HepG2 (cell line): ENCODE measurements at regions not wholly inside any gene's neighbourhood (a gene's known extent, or its start where the extent isn't known, plus 50 kb on each side); places are given as distances from the start of the nearest gene placed in this dataset.

ENCODE experiments used
- ATF7-NPFF ChIP-seq: sonication (generic); formaldehyde crosslinking; IDR thresholded peaks from 2 replicates; pipeline ENCODE4 v1.8.1; 2023; ENCODE audit warnings: mild to moderate bottlenecking, low read depth, missing genetic modification reagents, moderate library complexity
- CBFB ChIP-seq: sonication (generic); formaldehyde crosslinking; IDR thresholded peaks from 2 replicates; pipeline ENCODE4 v1.4.0; 2020; ENCODE audit warnings: missing genetic modification reagents
- FOSL2 ChIP-seq: sonication (generic); formaldehyde crosslinking; IDR thresholded peaks from 2 replicates; pipeline ENCODE4 v1.4.0; 2020; ENCODE audit warnings: missing genetic modification reagents
- FOXK1 ChIP-seq: sonication (generic); formaldehyde crosslinking; IDR thresholded peaks from 2 replicates; pipeline ENCODE4 v1.4.0; 2020; ENCODE audit warnings: low read depth, missing genetic modification reagents, borderline replicate concordance
- GZF1 ChIP-seq: sonication (generic); formaldehyde crosslinking; IDR thresholded peaks from 2 replicates; pipeline ENCODE4 v1.5.1; 2020; ENCODE audit warnings: mild to moderate bottlenecking, missing genetic modification reagents
- KLF6 ChIP-seq: IDR thresholded peaks from 2 replicates; pipeline ENCODE4 v1.8.0; 2016; ENCODE audit warnings: missing biosample characterization, missing genetic modification reagents
- NFKBIZ ChIP-seq: IDR thresholded peaks from 2 replicates; pipeline ENCODE4 v1.6.1; 2018; ENCODE audit warnings: missing genetic modification reagents, missing compliant biosample characterization
- PPARG ChIP-seq: conservative IDR thresholded peaks from 2 replicates; pipeline ENCODE4 v1.6.1; 2016; ENCODE audit warnings: missing biosample characterization, missing genetic modification reagents
- RFXAP ChIP-seq: sonication (generic); formaldehyde crosslinking; IDR thresholded peaks from 2 replicates; pipeline ENCODE4 v1.4.0; 2020; ENCODE audit warnings: missing genetic modification reagents, borderline replicate concordance
- SOX13 ChIP-seq, 3 experiments: fragments of 450-650 bp in 1 of 3; sonication (generic) in 1 of 3; formaldehyde crosslinking in 1 of 3; IDR thresholded peaks in 2 of 3; conservative IDR thresholded peaks in 1 of 3; 2 replicates each; pipeline versions ENCODE4 v1.5.0 to v1.6.1; 2016 to 2020; ENCODE audit warnings: antibody characterized with exemption in 1 of 3, mild to moderate bottlenecking in 1 of 3, missing compliant biosample characterization in 1 of 3, missing genetic modification reagents in 1 of 3, moderate library complexity in 1 of 3
- SSRP1 ChIP-seq: IDR thresholded peaks from 2 replicates; pipeline ENCODE4 v1.6.1; 2016; ENCODE audit warnings: control low read depth
- THAP11 ChIP-seq: IDR thresholded peaks from 2 replicates; pipeline ENCODE4 v1.6.1; 2016; ENCODE audit warnings: missing biosample characterization, missing genetic modification reagents
- ZNF160 ChIP-seq: sonication (generic); formaldehyde crosslinking; IDR thresholded peaks from 2 replicates; pipeline ENCODE4 v1.8.0; 2022; ENCODE audit warnings: mild to moderate bottlenecking, inconsistent platforms, missing genetic modification reagents
- ZNF225 ChIP-seq: sonication (generic); formaldehyde crosslinking; IDR thresholded peaks from 2 replicates; pipeline ENCODE4 v1.4.0; 2020; ENCODE audit warnings: mild to moderate bottlenecking, missing genetic modification reagents
- ZNF562 ChIP-seq: sonication (generic); formaldehyde crosslinking; IDR thresholded peaks from 2 replicates; pipeline ENCODE4 v1.8.0; 2022; ENCODE audit warnings: missing genetic modification reagents, borderline replicate concordance
- TF ChIP-seq, protein P1 (sequence below): IDR thresholded peaks from 2 replicates; pipeline ENCODE4 v1.4.0; 2020; ENCODE audit warnings: mild to moderate bottlenecking, missing genetic modification reagents
- TF ChIP-seq, protein P2 (sequence below): IDR thresholded peaks from 2 replicates; pipeline ENCODE4 v1.6.1; 2018; ENCODE audit warnings: missing genetic modification reagents, mild to moderate bottlenecking, missing compliant biosample characterization
- TF ChIP-seq, protein P3 (sequence below): sonication (generic); formaldehyde crosslinking; IDR thresholded peaks from 2 replicates; pipeline ENCODE4 v1.4.0; 2020; ENCODE audit warnings: low read depth, mild to moderate bottlenecking, missing genetic modification reagents

DNA sequence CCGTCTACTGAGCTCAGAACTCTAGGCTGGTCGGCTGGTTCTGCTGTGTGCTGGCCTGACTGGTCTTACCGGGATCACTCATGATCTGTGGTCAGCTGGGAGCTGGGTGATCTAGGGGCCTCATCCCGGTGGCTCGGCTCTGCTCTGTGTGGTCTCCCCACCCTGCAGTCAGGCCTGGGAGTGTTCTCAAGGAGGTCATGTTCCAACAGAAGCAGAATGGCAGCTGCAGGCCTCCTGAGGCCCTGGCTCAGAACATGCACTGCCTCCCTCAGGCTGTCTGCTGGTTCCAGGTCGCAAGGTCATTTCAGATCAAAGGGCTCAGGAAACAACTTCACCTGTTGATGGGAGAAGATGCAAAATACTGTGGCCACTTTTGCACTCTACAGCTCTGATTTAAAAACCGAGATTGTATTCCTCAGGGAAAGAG, 81.1 kb upstream of the RFX8 start (continued):
- TF ChIP-seq, protein P1, sequence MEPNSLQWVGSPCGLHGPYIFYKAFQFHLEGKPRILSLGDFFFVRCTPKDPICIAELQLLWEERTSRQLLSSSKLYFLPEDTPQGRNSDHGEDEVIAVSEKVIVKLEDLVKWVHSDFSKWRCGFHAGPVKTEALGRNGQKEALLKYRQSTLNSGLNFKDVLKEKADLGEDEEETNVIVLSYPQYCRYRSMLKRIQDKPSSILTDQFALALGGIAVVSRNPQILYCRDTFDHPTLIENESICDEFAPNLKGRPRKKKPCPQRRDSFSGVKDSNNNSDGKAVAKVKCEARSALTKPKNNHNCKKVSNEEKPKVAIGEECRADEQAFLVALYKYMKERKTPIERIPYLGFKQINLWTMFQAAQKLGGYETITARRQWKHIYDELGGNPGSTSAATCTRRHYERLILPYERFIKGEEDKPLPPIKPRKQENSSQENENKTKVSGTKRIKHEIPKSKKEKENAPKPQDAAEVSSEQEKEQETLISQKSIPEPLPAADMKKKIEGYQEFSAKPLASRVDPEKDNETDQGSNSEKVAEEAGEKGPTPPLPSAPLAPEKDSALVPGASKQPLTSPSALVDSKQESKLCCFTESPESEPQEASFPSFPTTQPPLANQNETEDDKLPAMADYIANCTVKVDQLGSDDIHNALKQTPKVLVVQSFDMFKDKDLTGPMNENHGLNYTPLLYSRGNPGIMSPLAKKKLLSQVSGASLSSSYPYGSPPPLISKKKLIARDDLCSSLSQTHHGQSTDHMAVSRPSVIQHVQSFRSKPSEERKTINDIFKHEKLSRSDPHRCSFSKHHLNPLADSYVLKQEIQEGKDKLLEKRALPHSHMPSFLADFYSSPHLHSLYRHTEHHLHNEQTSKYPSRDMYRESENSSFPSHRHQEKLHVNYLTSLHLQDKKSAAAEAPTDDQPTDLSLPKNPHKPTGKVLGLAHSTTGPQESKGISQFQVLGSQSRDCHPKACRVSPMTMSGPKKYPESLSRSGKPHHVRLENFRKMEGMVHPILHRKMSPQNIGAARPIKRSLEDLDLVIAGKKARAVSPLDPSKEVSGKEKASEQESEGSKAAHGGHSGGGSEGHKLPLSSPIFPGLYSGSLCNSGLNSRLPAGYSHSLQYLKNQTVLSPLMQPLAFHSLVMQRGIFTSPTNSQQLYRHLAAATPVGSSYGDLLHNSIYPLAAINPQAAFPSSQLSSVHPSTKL (CRISPR knock-in tag) = peak; percentile 93
- TF ChIP-seq FOXK1 (CRISPR knock-in tag) (peak; percentile 47; the same call in 1 of the 2 replicates), THAP11 (CRISPR knock-in tag) (peak; percentile 63; the same call in 1 of the 2 replicates), PPARG (CRISPR knock-in tag) (peak; percentile 31), NFKBIZ (CRISPR knock-in tag) (peak; percentile 45), CBFB (CRISPR knock-in tag) (0 out of 2 replicates have a peak, but pooled peaks have one; percentile 44), ATF7-NPFF (CRISPR knock-in tag) (0 out of 2 replicates have a peak, but pooled peaks have one; percentile 42), ZNF225 (CRISPR knock-in tag) (0 out of 2 replicates have a peak, but pooled peaks have one; percentile 57), KLF6 (CRISPR knock-in tag) (0 out of 2 replicates have a peak, but pooled peaks have one; percentile 39), ZNF160 (CRISPR knock-in tag) (0 out of 2 replicates have a peak, but pooled peaks have one; percentile 36), GZF1 (CRISPR knock-in tag) (0 out of 2 replicates have a peak, but pooled peaks have one; percentile 45), SSRP1 (CRISPR knock-in tag) (no peak), ZNF562 (CRISPR knock-in tag) (no peak), FOSL2 (CRISPR knock-in tag) (peak; percentile 43; the same call in 1 of the 2 replicates), SOX13 (IDR thresholded peaks at IDR 0.05) (no peak), SOX13 (CRISPR knock-in tag; conservative IDR thresholded peaks at IDR 0.05 in 1 of 2, IDR thresholded peaks at IDR 0.05 in 1 of 2) (peak in 1 of 2 experiments; percentile 86; a peak in 2 of 4 replicates), RFXAP (CRISPR knock-in tag) (no peak)
- TF ChIP-seq, protein P2, sequence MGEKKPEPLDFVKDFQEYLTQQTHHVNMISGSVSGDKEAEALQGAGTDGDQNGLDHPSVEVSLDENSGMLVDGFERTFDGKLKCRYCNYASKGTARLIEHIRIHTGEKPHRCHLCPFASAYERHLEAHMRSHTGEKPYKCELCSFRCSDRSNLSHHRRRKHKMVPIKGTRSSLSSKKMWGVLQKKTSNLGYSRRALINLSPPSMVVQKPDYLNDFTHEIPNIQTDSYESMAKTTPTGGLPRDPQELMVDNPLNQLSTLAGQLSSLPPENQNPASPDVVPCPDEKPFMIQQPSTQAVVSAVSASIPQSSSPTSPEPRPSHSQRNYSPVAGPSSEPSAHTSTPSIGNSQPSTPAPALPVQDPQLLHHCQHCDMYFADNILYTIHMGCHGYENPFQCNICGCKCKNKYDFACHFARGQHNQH (CRISPR knock-in tag) = peak; percentile 63; the same call in 1 of the 2 replicates
- TF ChIP-seq, protein P3, sequence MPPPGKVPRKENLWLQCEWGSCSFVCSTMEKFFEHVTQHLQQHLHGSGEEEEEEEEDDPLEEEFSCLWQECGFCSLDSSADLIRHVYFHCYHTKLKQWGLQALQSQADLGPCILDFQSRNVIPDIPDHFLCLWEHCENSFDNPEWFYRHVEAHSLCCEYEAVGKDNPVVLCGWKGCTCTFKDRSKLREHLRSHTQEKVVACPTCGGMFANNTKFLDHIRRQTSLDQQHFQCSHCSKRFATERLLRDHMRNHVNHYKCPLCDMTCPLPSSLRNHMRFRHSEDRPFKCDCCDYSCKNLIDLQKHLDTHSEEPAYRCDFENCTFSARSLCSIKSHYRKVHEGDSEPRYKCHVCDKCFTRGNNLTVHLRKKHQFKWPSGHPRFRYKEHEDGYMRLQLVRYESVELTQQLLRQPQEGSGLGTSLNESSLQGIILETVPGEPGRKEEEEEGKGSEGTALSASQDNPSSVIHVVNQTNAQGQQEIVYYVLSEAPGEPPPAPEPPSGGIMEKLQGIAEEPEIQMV (CRISPR knock-in tag) = no peak
